MCF 10A (cell line): ENCODE measurements at regions not wholly inside any gene's neighbourhood (a gene's known extent, or its start where the extent isn't known, plus 50 kb on each side); places are given as distances from the start of the nearest gene placed in this dataset.

Source experiments
- BruUV-seq: library from RNA; stranded (reverse); fragments of 400-500 nt; replicated peaks from 2 replicates; lab custom pipeline; 2021; lab: Mats Ljungman, UMichigan
- CTCF ChIA-PET: fragments of 300-600 bp; sonication (Branson Sonifier 250); formaldehyde crosslinking; extraction: SDS; loops from one replicate; lab custom pipeline; 2021; ENCODE audit warnings: antibody characterized with exemption, inconsistent platforms; lab: Yijun Ruan, JAX
- POLR2A ChIA-PET: fragments of 300-600, 350-650 bp; sonication (Branson Sonifier 250); formaldehyde crosslinking; extraction: SDS; loops from one replicate; lab custom pipeline; 2020; ENCODE audit warnings: antibody characterized with exemption, inconsistent platforms; lab: Yijun Ruan, JAX
- DNase-seq: peaks from one replicate; pipeline ENCODE4 v3.0.0-alpha.2; 2018; ENCODE audit not compliant: unreplicated experiment
- H3K27ac Mint-ChIP-seq: one replicate; pipeline ENCODE4 v1.8.0; 2022; ENCODE audit warnings: mild to moderate bottlenecking, low read depth, mixed read lengths; ENCODE audit not compliant: unreplicated experiment
- H3K27me3 Mint-ChIP-seq: one replicate; pipeline ENCODE4 v1.8.0; 2022; ENCODE audit warnings: mixed read lengths; ENCODE audit not compliant: insufficient read depth, unreplicated experiment
- H3K36me3 Mint-ChIP-seq: one replicate; pipeline ENCODE4 v1.8.0; 2022; ENCODE audit warnings: mild to moderate bottlenecking, moderate library complexity, mixed read lengths; ENCODE audit not compliant: insufficient read depth, unreplicated experiment
- H3K4me1 Mint-ChIP-seq: one replicate; pipeline ENCODE4 v1.8.0; 2022; ENCODE audit warnings: mixed read lengths; ENCODE audit not compliant: insufficient read depth, unreplicated experiment
- H3K4me3 Mint-ChIP-seq: one replicate; pipeline ENCODE4 v1.8.0; 2022; ENCODE audit warnings: mild to moderate bottlenecking, moderate library complexity, mixed read lengths; ENCODE audit not compliant: unreplicated experiment
- H3K9me3 Mint-ChIP-seq: one replicate; pipeline ENCODE4 v1.8.0; 2022; ENCODE audit warnings: mixed read lengths; ENCODE audit not compliant: unreplicated experiment
- CTCF ChIP-seq: fragments of 200-600 bp; IDR thresholded peaks from one replicate; pipeline ENCODE4 v1.8.0; 2022; ENCODE audit warnings: antibody characterized with exemption, mild to moderate bottlenecking; ENCODE audit not compliant: unreplicated experiment
- intact Hi-C: fragments of 100-400 bp; cut with micrococcal nuclease; formaldehyde crosslinking; loops from 2 replicates; pipeline ENCODE4 v1.14.1; 2022

GRCh38 chr3:59268170-59268569, 218.3 kb upstream of the CFAP20DC start:
- no peak for TF ChIP-seq CTCF
- no peaks in the 10 kb centered on the region for H3K9me3 Mint-ChIP-seq
- POLR2A ChIA-PET, result no interaction called here
- H3K27me3 Mint-ChIP-seq, result no peaks in the 10 kb centered on the region
- intact Hi-C loops, result no loop called here
- H3K4me1 Mint-ChIP-seq, result no peaks in the 10 kb centered on the region
- no peaks in the 10 kb centered on the region for H3K36me3 Mint-ChIP-seq
- CTCF ChIA-PET, result interaction anchor here (0.5 to 1.1 kb wide), 4 partner anchors 14 to 57 kb away, joined by 3 read pairs; no protein-coding TSS in a partner anchor
- no TSS peak for BruUV-seq
- DNase-seq, result no peak
- no peak overlapping the region for H3K27ac Mint-ChIP-seq
- no peak overlapping the region for H3K4me3 Mint-ChIP-seq

GRCh38 chr3:59267021-59267420, 217.2 kb upstream of the CFAP20DC start:
- no peak for DNase-seq
- TF ChIP-seq CTCF, result no peak
- Mint-ChIP-seq H3K36me3 (no peaks in the 10 kb centered on the region), H3K27ac (no peak overlapping the region), H3K27me3 (no peaks in the 10 kb centered on the region), H3K4me3 (no peak overlapping the region), H3K4me1 (no peaks in the 10 kb centered on the region), H3K9me3 (no peaks in the 10 kb centered on the region)
- ChIA-PET POLR2A (no interaction called here), CTCF (no interaction called here)
- no TSS peak for BruUV-seq
- intact Hi-C loops, result no loop called here

GRCh38 chr3:59266551-59266950, 216.7 kb upstream of the CFAP20DC start:
- ChIA-PET CTCF (no interaction called here), POLR2A (no interaction called here)
- Mint-ChIP-seq H3K4me3 (no peak overlapping the region), H3K9me3 (no peaks in the 10 kb centered on the region), H3K4me1 (no peaks in the 10 kb centered on the region), H3K27me3 (no peaks in the 10 kb centered on the region), H3K27ac (no peak overlapping the region), H3K36me3 (no peaks in the 10 kb centered on the region)
- intact Hi-C loops, result no loop called here
- no TSS peak for BruUV-seq
- TF ChIP-seq CTCF, result no peak
- DNase-seq, result no peak

GRCh38 chr3:59265566-59265965, 215.7 kb upstream of the CFAP20DC start:
- no peak for TF ChIP-seq CTCF
- ChIA-PET CTCF (interaction anchor here (0.6 kb wide), 1 partner anchor 213 kb away, joined by 3 read pairs; no protein-coding TSS in a partner anchor), POLR2A (no interaction called here)
- Mint-ChIP-seq H3K9me3 (no peaks in the 10 kb centered on the region), H3K4me1 (no peaks in the 10 kb centered on the region), H3K27me3 (no peaks in the 10 kb centered on the region), H3K4me3 (no peak overlapping the region), H3K27ac (no peak overlapping the region), H3K36me3 (no peaks in the 10 kb centered on the region)
- intact Hi-C loops, result no loop called here
- BruUV-seq, result no TSS peak
- no peak for DNase-seq
